Gastrocnemius medialis (tissue), 4 donors: ENCODE measurements at regions not wholly inside any gene's neighbourhood (a gene's known extent, or its start where the extent isn't known, plus 50 kb on each side); places are given as distances from the start of the nearest gene placed in this dataset.

Experiments used
- POLR2A ChIP-seq, 2 donors: fragments of 450-650 bp; IDR thresholded peaks; one replicate each; pipeline ENCODE4 v1.6.1; 2017; ENCODE audit warnings: antibody characterized with exemption in 2 of 2, mild to moderate bottlenecking in 2 of 2, moderate library complexity in 2 of 2
- TF ChIP-seq, protein P1 (sequence below), 5 experiments: fragments of 450-650 bp in 3 of 5; fragments of 200-600 bp in 2 of 5; sonication (generic) in 2 of 5; IDR thresholded peaks in 4 of 5; conservative IDR thresholded peaks in 1 of 5; 1 replicate in 4 of 5; 2 replicates in 1 of 5; pipeline ENCODE4 v1.5.1; 2016 to 2019; ENCODE audit warnings: antibody characterized with exemption in 5 of 5, mild to moderate bottlenecking in 3 of 5, moderate library complexity in 3 of 5

DNA sequence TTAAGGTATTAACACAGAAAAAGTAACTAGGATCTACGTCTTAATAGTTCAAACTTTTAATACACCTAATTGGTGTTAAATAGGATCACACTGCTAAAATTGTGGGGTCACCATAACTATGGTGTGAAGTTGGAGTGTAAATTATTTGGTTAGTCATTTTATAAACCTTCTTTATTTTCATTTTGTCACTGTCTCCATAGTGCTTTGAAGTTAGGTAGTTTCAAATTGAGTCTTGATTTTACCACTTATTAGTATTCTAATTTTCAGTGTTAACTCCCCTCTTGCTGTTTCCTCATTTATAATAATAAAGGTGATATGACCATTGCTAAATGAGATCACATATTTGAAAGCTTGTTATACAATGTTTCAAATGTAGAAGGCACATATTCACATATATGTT is 738.1 kb upstream of the CHRM3 start:
- TF ChIP-seq, protein P1, sequence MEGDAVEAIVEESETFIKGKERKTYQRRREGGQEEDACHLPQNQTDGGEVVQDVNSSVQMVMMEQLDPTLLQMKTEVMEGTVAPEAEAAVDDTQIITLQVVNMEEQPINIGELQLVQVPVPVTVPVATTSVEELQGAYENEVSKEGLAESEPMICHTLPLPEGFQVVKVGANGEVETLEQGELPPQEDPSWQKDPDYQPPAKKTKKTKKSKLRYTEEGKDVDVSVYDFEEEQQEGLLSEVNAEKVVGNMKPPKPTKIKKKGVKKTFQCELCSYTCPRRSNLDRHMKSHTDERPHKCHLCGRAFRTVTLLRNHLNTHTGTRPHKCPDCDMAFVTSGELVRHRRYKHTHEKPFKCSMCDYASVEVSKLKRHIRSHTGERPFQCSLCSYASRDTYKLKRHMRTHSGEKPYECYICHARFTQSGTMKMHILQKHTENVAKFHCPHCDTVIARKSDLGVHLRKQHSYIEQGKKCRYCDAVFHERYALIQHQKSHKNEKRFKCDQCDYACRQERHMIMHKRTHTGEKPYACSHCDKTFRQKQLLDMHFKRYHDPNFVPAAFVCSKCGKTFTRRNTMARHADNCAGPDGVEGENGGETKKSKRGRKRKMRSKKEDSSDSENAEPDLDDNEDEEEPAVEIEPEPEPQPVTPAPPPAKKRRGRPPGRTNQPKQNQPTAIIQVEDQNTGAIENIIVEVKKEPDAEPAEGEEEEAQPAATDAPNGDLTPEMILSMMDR (IDR thresholded peaks at IDR 0.05 in 4 of 5, conservative IDR thresholded peaks at IDR 0.05 in 1 of 5), result no peak
- TF ChIP-seq POLR2A (IDR thresholded peaks at IDR 0.05), result no peak
